ENCODE measurements at regions not wholly inside any gene's neighbourhood (a gene's known extent, or its start where the extent isn't known, plus 50 kb on each side); places are given as distances from the start of the nearest gene placed in this dataset.

- no peaks in the 10 kb centered on the region for H3K36me3 ChIP-seq
- no peak for DNase-seq
- H3K4me1 ChIP-seq: no peaks in the 10 kb centered on the region
- no peak overlapping the region for H3K27ac ChIP-seq
- no peak overlapping the region for H3K4me3 ChIP-seq
- no peak for TF ChIP-seq CTCF (IDR thresholded peaks at IDR 0.05)
- no peak overlapping the region for H3K9ac ChIP-seq (ENCODE audit: low read depth in 2 of 2, low read length in 2 of 2)
- no peaks in the 10 kb centered on the region for H3K27me3 ChIP-seq
- intact Hi-C loops (cut with DNase I): no loop called here
- no peaks in the 10 kb centered on the region for H3K9me3 ChIP-seq
Observed at GRCh38 chr3:43787330-43787729, 96.6 kb downstream of the ABHD5 start.

DNA sequence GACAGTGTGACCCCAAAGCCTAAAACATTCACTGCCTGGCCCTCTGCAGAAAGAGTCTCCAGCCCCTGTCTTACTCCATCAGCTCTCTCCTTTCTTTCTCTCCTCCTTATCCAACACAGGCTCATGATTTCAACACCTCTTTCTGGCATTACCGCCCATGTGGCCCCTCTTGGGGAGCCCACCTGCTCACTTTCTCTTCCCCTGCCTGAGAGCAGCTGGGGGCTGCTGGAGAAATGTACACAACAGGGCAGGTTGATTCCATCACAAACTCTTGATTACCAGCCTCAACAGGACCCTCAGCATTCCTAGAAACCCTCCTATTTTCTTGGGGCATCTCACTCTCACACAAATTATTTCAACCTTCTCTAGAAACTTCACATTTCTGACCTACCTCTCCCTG is 98.3 kb downstream of the ABHD5 start:
- H3K27me3 ChIP-seq: no peaks in the 10 kb centered on the region
- DNase-seq: no peak
- H3K27ac ChIP-seq: no peak overlapping the region
- H3K9me3 ChIP-seq: no peaks in the 10 kb centered on the region
- H3K9ac ChIP-seq (ENCODE audit: low read depth in 2 of 2, low read length in 2 of 2): no peak overlapping the region
- no peaks in the 10 kb centered on the region for H3K36me3 ChIP-seq
- no peak for TF ChIP-seq CTCF (IDR thresholded peaks at IDR 0.05)
- intact Hi-C loops (cut with DNase I): no loop called here
- H3K4me1 ChIP-seq: no peaks in the 10 kb centered on the region
- H3K4me3 ChIP-seq: no peak overlapping the region

- no peak for TF ChIP-seq CTCF (IDR thresholded peaks at IDR 0.05)
- Histone ChIP-seq H3K36me3 (no peaks in the 10 kb centered on the region), H3K4me3 (no peak overlapping the region), H3K4me1 (no peaks in the 10 kb centered on the region), H3K9ac (ENCODE audit: low read depth in 2 of 2, low read length in 2 of 2) (no peak overlapping the region), H3K27me3 (no peaks in the 10 kb centered on the region), H3K9me3 (no peaks in the 10 kb centered on the region), H3K27ac (no peak overlapping the region)
- intact Hi-C loops (cut with DNase I): no loop called here
- no peak for DNase-seq
Observed at GRCh38 chr3:43790060-43790459, 99.3 kb downstream of the ABHD5 start.

DNA sequence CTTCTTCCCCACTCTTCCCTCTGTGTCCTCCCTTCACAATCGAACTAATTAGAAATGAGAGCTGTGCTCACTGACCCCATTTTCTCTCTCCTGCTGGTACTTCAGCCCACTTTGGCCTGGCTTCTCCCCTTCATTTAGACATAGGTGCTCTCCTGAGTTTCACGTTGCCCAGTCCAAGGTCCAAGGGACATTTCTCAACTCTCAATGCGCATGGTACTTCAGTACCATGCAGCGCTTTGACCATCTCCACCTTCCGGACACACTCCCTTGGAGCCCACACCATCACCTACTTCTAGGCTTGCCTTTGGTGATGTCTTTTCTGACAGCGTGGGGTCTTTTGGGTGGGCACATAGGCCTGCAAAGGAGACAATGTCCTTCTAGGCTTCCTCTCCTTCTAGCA is 99.7 kb downstream of the ABHD5 start:
- Histone ChIP-seq H3K9me3 (no peaks in the 10 kb centered on the region), H3K4me1 (no peaks in the 10 kb centered on the region), H3K4me3 (no peak overlapping the region), H3K36me3 (no peaks in the 10 kb centered on the region), H3K9ac (ENCODE audit: low read depth in 2 of 2, low read length in 2 of 2) (no peak overlapping the region), H3K27me3 (no peaks in the 10 kb centered on the region), H3K27ac (no peak overlapping the region)
- no peak for TF ChIP-seq CTCF (IDR thresholded peaks at IDR 0.05)
- intact Hi-C loops (cut with DNase I): no loop called here
- DNase-seq: no peak

GRCh38 chr3:43791246-43791645 is 100.5 kb downstream of the ABHD5 start:
- Histone ChIP-seq H3K36me3 (no peaks in the 10 kb centered on the region), H3K4me1 (no peaks in the 10 kb centered on the region), H3K9me3 (no peaks in the 10 kb centered on the region), H3K9ac (ENCODE audit: low read depth in 2 of 2, low read length in 2 of 2) (no peak overlapping the region), H3K4me3 (no peak overlapping the region), H3K27me3 (no peaks in the 10 kb centered on the region), H3K27ac (no peak overlapping the region)
- TF ChIP-seq CTCF (IDR thresholded peaks at IDR 0.05): no peak
- no peak for DNase-seq
- intact Hi-C loops (cut with DNase I): no loop called here

DNA sequence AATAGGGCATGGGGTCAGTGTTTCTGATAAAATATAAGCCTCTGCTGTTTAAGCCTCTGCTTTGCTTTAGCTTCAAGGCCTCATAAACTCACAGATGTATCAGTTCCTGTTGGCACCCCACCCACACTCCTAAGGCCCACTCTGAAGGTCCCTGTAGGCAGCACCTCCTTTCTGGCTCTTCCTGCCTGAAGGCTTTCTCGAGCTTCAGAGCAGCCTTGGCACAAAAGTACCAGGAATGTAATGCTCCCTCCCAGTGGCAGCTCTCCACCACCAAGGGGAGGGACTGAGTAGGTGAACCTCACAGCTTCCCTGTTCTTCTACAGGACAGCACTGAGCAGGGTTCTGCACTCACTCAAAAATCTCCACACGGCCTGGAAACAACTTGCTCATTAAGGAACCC is 102.2 kb downstream of the ABHD5 start:
- no peak for TF ChIP-seq CTCF (IDR thresholded peaks at IDR 0.05)
- Histone ChIP-seq H3K4me1 (no peaks in the 10 kb centered on the region), H3K9me3 (no peaks in the 10 kb centered on the region), H3K27me3 (no peaks in the 10 kb centered on the region), H3K4me3 (no peak overlapping the region), H3K36me3 (no peaks in the 10 kb centered on the region), H3K9ac (ENCODE audit: low read depth in 2 of 2, low read length in 2 of 2) (no peak overlapping the region), H3K27ac (no peak overlapping the region)
- intact Hi-C loops (cut with DNase I): no loop called here
- DNase-seq: no peak

Data from colonic mucosa (tissue), 4 donors.